GM12878 (cell line): ENCODE measurements at regions not wholly inside any gene's neighbourhood (a gene's known extent, or its start where the extent isn't known, plus 50 kb on each side); places are given as distances from the start of the nearest gene placed in this dataset.

Source experiments
- ATAC-seq: fragments of 200-7000 bp; cut with Tn5 transposase; 3 replicates; pipeline ENCODE4 v1.9.1; 2020; ENCODE audit warnings: mild to moderate bottlenecking, moderate library complexity
- BruUV-seq: library from RNA; stranded (reverse); fragments of 400-500 nt; replicated peaks from 2 replicates; lab custom pipeline; 2021; lab: Mats Ljungman, UMichigan
- CTCF ChIA-PET: fragments of 300-600 bp; sonication (Branson Sonifier 250); formaldehyde crosslinking; extraction: SDS; loops from one replicate; lab custom pipeline; 2021; ENCODE audit warnings: inconsistent platforms; lab: Yijun Ruan, JAX
- POLR2A ChIA-PET: fragments of 350-600 bp; formaldehyde crosslinking; extraction: SDS; loops from one replicate; lab custom pipeline; 2021; ENCODE audit warnings: inconsistent platforms; lab: Charles Lee
- RAD21 ChIA-PET: fragments of 300-600 bp; sonication (Branson Sonifier 250); formaldehyde crosslinking; loops from one replicate; lab custom pipeline; 2023; ENCODE audit warnings: antibody characterized with exemption; ENCODE audit not compliant: unreplicated experiment; lab: Charles Lee
- SMC1A ChIA-PET: fragments of 300-600 bp; sonication (Branson Sonifier 250); formaldehyde crosslinking; loops from one replicate; lab custom pipeline; 2023; ENCODE audit not compliant: unreplicated experiment, uncharacterized antibody; lab: Charles Lee
- DNase-seq: peaks from one replicate; pipeline ENCODE4 v3.0.0-alpha.2; 2011; ENCODE audit warnings: low read depth, low spot score
- FAIRE-seq: peaks from 3 replicates; lab custom pipeline; 2011; peaks lifted over from hg19 to GRCh38; lab: Jason Lieb, UNC
- H2AFZ ChIP-seq: 2 replicates; pipeline ENCODE4 v1.6.0; 2011; ENCODE audit warnings: low read depth, low read length, control low read depth; ENCODE audit not compliant: control insufficient read depth
- H3K27ac ChIP-seq: 2 replicates; pipeline ENCODE4 v1.5.1; 2011; ENCODE audit warnings: control low read depth; ENCODE audit not compliant: control insufficient read depth, insufficient read depth
- H3K27me3 ChIP-seq, 2 experiments: replicated peaks in 1 of 2; 2 replicates each; pipeline versions ENCODE4 v1.6.0 to v1.6.1; 2011; ENCODE audit warnings: low read length in 1 of 2; ENCODE audit not compliant: control insufficient read depth in 2 of 2, insufficient read depth in 2 of 2
- H3K36me3 ChIP-seq, 2 experiments: 2 replicates each; pipeline ENCODE4 v1.5.1; 2011; ENCODE audit warnings: low read length in 1 of 2; ENCODE audit not compliant: control insufficient read depth in 2 of 2, insufficient read depth in 2 of 2
- H3K4me1 ChIP-seq: 2 replicates; pipeline ENCODE4 v1.6.1; 2011; ENCODE audit warnings: mild to moderate bottlenecking, low read length, moderate library complexity, mixed read lengths; ENCODE audit not compliant: control insufficient read depth, insufficient read depth
- H3K4me2 ChIP-seq: 2 replicates; pipeline ENCODE4 v1.6.0; 2011; ENCODE audit warnings: control low read depth; ENCODE audit not compliant: control insufficient read depth, insufficient read depth
- H3K4me3 ChIP-seq: fragments of 200-600 bp; sonication (generic); 2 replicates; pipeline ENCODE4 v1.5.1; 2016
- H3K79me2 ChIP-seq: 2 replicates; pipeline ENCODE4 v1.6.0; 2011; ENCODE audit warnings: low read length; ENCODE audit not compliant: control insufficient read depth, insufficient read depth
- H3K9ac ChIP-seq: 2 replicates; pipeline ENCODE4 v1.8.0; 2011; ENCODE audit warnings: low read length, control low read depth, mixed read lengths; ENCODE audit not compliant: control insufficient read depth, insufficient read depth
- H3K9me3 ChIP-seq: replicated peaks from 3 replicates; pipeline ENCODE4 v1.5.1; 2011; ENCODE audit warnings: mild to moderate bottlenecking, low read length; ENCODE audit not compliant: control insufficient read depth, insufficient read depth
- H4K20me1 ChIP-seq: 2 replicates; pipeline ENCODE4 v1.6.0; 2011; ENCODE audit not compliant: control insufficient read depth, insufficient read depth
- EED ChIP-seq: sonication (generic); IDR thresholded peaks from 2 replicates; pipeline ENCODE4 v1.6.1; 2016; ENCODE audit warnings: antibody characterized with exemption, low read depth
- JUNB ChIP-seq: IDR thresholded peaks from 2 replicates; pipeline ENCODE4 v1.6.1; 2016; ENCODE audit warnings: antibody characterized with exemption, mild to moderate bottlenecking
- MTA2 ChIP-seq: fragments of 450-650 bp; IDR thresholded peaks from 2 replicates; pipeline ENCODE4 v1.6.1; 2016; ENCODE audit warnings: low read depth, mild to moderate bottlenecking, moderate library complexity
- MXI1 ChIP-seq: fragments of 150-350 bp; IDR thresholded peaks from 2 replicates; pipeline ENCODE4 v1.6.1; 2011; ENCODE audit warnings: low read depth, mild to moderate bottlenecking, inconsistent platforms, low read length, improper control_type of control experiment
- NBN ChIP-seq: fragments of 450-650 bp; IDR thresholded peaks from 2 replicates; pipeline ENCODE4 v1.6.1; 2016
- POLR2AphosphoS5 ChIP-seq: IDR thresholded peaks from 2 replicates; pipeline ENCODE4 v1.6.1; 2011; ENCODE audit warnings: mild to moderate bottlenecking, low read length, inconsistent platforms
- RELB ChIP-seq: fragments of 450-650 bp; IDR thresholded peaks from 2 replicates; pipeline ENCODE4 v1.6.1; 2017; ENCODE audit warnings: low read depth, mild to moderate bottlenecking, moderate library complexity
- RUNX3 ChIP-seq: IDR thresholded peaks from 2 replicates; pipeline ENCODE4 v1.6.1; 2012; ENCODE audit warnings: low read length, inconsistent platforms
- SIN3A ChIP-seq: IDR thresholded peaks from 2 replicates; pipeline ENCODE4 v1.6.1; 2012; ENCODE audit warnings: low read depth, low read length, improper control_type of control experiment
- SUPT20H ChIP-seq: IDR thresholded peaks from 2 replicates; pipeline ENCODE4 v1.6.1; 2011; ENCODE audit warnings: low read depth, mild to moderate bottlenecking, low read length, moderate library complexity, borderline replicate concordance; ENCODE audit not compliant: control insufficient read depth
- TCF7 ChIP-seq: IDR thresholded peaks from 2 replicates; pipeline ENCODE4 v1.6.1; 2014; ENCODE audit warnings: antibody characterized with exemption, borderline replicate concordance
- WRNIP1 ChIP-seq: IDR thresholded peaks from 2 replicates; pipeline ENCODE4 v1.6.1; 2011; ENCODE audit warnings: low read depth, low read length, improper control_type of control experiment, borderline replicate concordance
- ZNF24 ChIP-seq: fragments of 450-650 bp; IDR thresholded peaks from 2 replicates; pipeline ENCODE4 v1.6.1; 2017; ENCODE audit warnings: antibody characterized with exemption, mild to moderate bottlenecking
- WGBS: methylation state at CpG from one replicate; pipeline ENCODE4 v1.1.6; 2016; ENCODE audit warnings: low lambda C conversion rate; ENCODE audit not compliant: insufficient replicate concordance, insufficient coverage; ENCODE audit errors: missing lambda C conversion rate; 5-methylcytosine and 5-hydroxymethylcytosine counted together
- in situ Hi-C: fragments of 300-500 bp; cut with MboI; formaldehyde crosslinking; loops from 9 replicates; pipeline ENCODE4 v1.14.3; 2018; ENCODE audit warnings: mixed read lengths
- intact Hi-C: fragments of 100-400 bp; cut with micrococcal nuclease; formaldehyde crosslinking; loops from one replicate; pipeline ENCODE4 v1.14.2; 2022; ENCODE audit not compliant: unreplicated experiment
- TF ChIP-seq, protein P1 (sequence below): fragments of 450-650 bp; formaldehyde crosslinking; IDR thresholded peaks from 2 replicates; pipeline ENCODE4 v1.4.0; 2020; ENCODE audit warnings: mild to moderate bottlenecking, moderate library complexity
- TF ChIP-seq, protein P2 (sequence below): IDR thresholded peaks from 2 replicates; pipeline ENCODE4 v1.6.1; 2012; ENCODE audit warnings: low read depth, low read length, improper control_type of control experiment

DNA sequence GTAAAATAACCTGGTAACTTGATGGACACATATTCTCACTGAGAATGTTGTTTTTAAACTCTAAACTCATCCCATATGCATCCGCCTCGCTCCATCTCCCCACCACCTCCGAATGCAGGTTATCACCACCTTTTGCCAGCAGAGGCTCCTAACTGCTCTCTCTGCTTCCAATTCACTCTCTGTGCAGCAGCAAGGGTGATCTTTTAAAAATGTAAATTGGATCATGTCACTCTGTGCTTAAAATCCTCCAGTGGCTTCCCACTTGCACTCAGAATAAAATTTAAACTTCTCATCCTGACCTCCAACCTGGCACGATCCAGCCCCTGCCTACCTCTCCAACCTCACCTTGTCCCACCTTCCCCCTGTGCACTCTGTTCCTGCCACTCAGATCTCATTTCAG, 317.2 kb downstream of the ZSWIM6 start:
- no peak overlapping the region for H3K4me3 ChIP-seq
- POLR2A ChIA-PET = interaction anchor here (0.6 kb wide), 1 partner anchor 498 kb away, joined by 3 read pairs; no protein-coding TSS in a partner anchor
- H3K4me1 ChIP-seq = no peaks in the 10 kb centered on the region
- CTCF ChIA-PET = interaction anchor here (1.5 kb wide), 1 partner anchor 9 kb away, joined by 7 read pairs; no protein-coding TSS in a partner anchor
- ATAC-seq (no peak), FAIRE-seq (no peak), DNase-seq (no peak)
- in situ Hi-C loops = no loop called here
- SMC1A ChIA-PET = no interaction called here
- RAD21 ChIA-PET = no interaction called here
- no TSS peak for BruUV-seq
- no peak for TF ChIP-seq SIN3A
- TF ChIP-seq JUNB = no peak
- no peak for TF ChIP-seq TCF7
- TF ChIP-seq EED = no peak
- TF ChIP-seq, protein P1, sequence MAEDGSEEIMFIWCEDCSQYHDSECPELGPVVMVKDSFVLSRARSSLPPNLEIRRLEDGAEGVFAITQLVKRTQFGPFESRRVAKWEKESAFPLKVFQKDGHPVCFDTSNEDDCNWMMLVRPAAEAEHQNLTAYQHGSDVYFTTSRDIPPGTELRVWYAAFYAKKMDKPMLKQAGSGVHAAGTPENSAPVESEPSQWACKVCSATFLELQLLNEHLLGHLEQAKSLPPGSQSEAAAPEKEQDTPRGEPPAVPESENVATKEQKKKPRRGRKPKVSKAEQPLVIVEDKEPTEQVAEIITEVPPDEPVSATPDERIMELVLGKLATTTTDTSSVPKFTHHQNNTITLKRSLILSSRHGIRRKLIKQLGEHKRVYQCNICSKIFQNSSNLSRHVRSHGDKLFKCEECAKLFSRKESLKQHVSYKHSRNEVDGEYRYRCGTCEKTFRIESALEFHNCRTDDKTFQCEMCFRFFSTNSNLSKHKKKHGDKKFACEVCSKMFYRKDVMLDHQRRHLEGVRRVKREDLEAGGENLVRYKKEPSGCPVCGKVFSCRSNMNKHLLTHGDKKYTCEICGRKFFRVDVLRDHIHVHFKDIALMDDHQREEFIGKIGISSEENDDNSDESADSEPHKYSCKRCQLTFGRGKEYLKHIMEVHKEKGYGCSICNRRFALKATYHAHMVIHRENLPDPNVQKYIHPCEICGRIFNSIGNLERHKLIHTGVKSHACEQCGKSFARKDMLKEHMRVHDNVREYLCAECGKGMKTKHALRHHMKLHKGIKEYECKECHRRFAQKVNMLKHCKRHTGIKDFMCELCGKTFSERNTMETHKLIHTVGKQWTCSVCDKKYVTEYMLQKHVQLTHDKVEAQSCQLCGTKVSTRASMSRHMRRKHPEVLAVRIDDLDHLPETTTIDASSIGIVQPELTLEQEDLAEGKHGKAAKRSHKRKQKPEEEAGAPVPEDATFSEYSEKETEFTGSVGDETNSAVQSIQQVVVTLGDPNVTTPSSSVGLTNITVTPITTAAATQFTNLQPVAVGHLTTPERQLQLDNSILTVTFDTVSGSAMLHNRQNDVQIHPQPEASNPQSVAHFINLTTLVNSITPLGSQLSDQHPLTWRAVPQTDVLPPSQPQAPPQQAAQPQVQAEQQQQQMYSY (CRISPR knock-in tag) = no peak
- TF ChIP-seq MXI1 = no peak
- TF ChIP-seq, protein P2, sequence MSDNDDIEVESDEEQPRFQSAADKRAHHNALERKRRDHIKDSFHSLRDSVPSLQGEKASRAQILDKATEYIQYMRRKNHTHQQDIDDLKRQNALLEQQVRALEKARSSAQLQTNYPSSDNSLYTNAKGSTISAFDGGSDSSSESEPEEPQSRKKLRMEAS = no peak
- no peak for TF ChIP-seq POLR2AphosphoS5
- no peak for TF ChIP-seq MTA2
- no peak for TF ChIP-seq WRNIP1
- TF ChIP-seq RUNX3 = no peak
- TF ChIP-seq SUPT20H = no peak
- no peak for TF ChIP-seq ZNF24
- no peak for TF ChIP-seq NBN
- TF ChIP-seq RELB = no peak
- no peaks in the 10 kb centered on the region for H3K79me2 ChIP-seq
- no peaks in the 10 kb centered on the region for H4K20me1 ChIP-seq
- no peak overlapping the region for H2AFZ ChIP-seq
- intact Hi-C loops = no loop called here
- peaks cover 0 to 7% of the 10 kb centered on the region in 2 experiments; a peak in 3 of 4 replicates for H3K27me3 ChIP-seq
- 63% methylated on average over 4 of the region's 4 CpGs for WGBS
- H3K27ac ChIP-seq = no peak overlapping the region
- H3K9me3 ChIP-seq = no peaks in the 10 kb centered on the region
- no peaks in the 10 kb centered on the region; a peak in 1 of 4 replicates for H3K36me3 ChIP-seq
- H3K4me2 ChIP-seq = no peak overlapping the region
- H3K9ac ChIP-seq = no peak overlapping the region
